ENCODE measurements at regions not wholly inside any gene's neighbourhood (a gene's known extent, or its start where the extent isn't known, plus 50 kb on each side); places are given as distances from the start of the nearest gene placed in this dataset.
"Not testable (repeated sequence)": the region's sequence is repeated elsewhere in the genome, so short reads cannot be mapped to it uniquely, and the experiment has no call there.

DNA sequence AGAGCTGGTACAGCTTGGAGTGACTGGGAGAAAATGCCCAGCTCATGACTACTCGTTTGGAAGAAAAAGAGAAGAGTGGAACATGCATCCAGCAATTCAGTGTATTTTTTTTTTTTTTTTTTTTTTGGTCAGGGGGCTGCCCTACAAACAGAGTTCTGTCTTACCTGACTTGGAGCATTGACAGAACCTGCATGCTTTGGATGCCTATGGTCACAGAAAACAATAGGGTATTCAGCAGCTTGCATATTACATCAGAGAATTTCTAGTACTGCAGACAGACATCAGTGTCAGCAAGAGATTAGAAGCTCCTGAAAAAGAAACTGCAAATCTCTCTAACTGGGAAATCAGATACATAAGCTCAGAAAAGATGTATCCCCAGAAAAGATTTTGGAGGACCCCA, 894.4 kb downstream of the SPATA31A7 start:
- POLR2A ChIA-PET (ENCODE audit: unreplicated experiment): not testable (repeated sequence)

DNA sequence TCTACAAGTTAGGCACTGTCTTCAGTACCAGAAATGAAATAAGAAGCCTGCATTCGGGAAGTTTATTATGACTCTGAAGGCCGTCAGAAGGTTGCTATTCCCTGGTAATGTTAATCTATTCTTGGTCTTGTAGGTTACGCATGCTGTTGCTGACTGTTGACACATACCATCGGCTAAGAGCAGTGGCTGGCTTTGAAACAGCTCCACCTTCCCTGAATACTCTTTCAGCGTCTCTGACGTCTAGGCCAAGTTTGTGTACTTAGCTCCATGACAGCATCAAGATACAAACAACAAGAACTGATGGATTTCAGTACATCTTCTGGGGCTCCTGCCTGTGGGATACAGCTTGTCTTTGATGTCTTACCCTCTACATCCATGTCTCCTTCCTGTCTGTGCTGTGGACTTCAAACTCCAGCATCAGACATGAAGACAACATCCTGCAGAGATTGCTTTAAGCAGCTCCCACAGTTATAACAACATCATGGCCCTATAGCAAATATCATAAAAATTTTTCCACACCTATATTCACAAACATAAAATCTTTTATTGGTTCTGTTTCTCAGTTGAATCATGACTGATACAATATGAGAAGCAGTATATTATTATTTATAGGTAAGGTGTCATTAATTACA, 906.0 kb downstream of the SPATA31A7 start:
- H3K4me2 ChIP-seq (ENCODE audit: low read length); BruUV-seq (replicated peaks); H3K4me3 ChIP-seq (ENCODE audit: low read length); H3K9ac ChIP-seq (ENCODE audit: low read length); H2AFZ ChIP-seq (ENCODE audit: low read length); intact Hi-C loops (cut with micrococcal nuclease); H3K27ac ChIP-seq (ENCODE audit: low read length); H4K20me1 ChIP-seq (ENCODE audit: low read length); H3K4me1 ChIP-seq (ENCODE audit: insufficient read depth, low read length); H3K36me3 ChIP-seq (ENCODE audit: low read depth, low read length); H3K27me3 ChIP-seq (ENCODE audit: low read length); POLR2A ChIA-PET (ENCODE audit: unreplicated experiment); CTCF ChIA-PET; H3K9me3 ChIP-seq (ENCODE audit: low read length); H3F3A ChIP-seq (ENCODE audit: low read length, unreplicated experiment); H3K79me2 ChIP-seq (ENCODE audit: low read length); DNase-seq; H3K9me2 ChIP-seq (replicated peaks; ENCODE audit: low read length): not testable (repeated sequence)
- peak; percentile 70 for ATAC-seq

More for the DNA sequence above, 894.4 kb downstream of the SPATA31A7 start:
- H3K27me3 ChIP-seq (ENCODE audit: low read length); H3K4me1 ChIP-seq (ENCODE audit: insufficient read depth, low read length); H3K4me3 ChIP-seq (ENCODE audit: low read length); H3K4me2 ChIP-seq (ENCODE audit: low read length); H2AFZ ChIP-seq (ENCODE audit: low read length); intact Hi-C loops (cut with micrococcal nuclease); H3K9me2 ChIP-seq (replicated peaks; ENCODE audit: low read length); CTCF ChIA-PET; H3K79me2 ChIP-seq (ENCODE audit: low read length); H3F3A ChIP-seq (ENCODE audit: low read length, unreplicated experiment); BruUV-seq (replicated peaks); H3K36me3 ChIP-seq (ENCODE audit: low read depth, low read length); H3K9me3 ChIP-seq (ENCODE audit: low read length); H3K9ac ChIP-seq (ENCODE audit: low read length); H4K20me1 ChIP-seq (ENCODE audit: low read length); DNase-seq; H3K27ac ChIP-seq (ENCODE audit: low read length); ATAC-seq: not testable (repeated sequence)

DNA sequence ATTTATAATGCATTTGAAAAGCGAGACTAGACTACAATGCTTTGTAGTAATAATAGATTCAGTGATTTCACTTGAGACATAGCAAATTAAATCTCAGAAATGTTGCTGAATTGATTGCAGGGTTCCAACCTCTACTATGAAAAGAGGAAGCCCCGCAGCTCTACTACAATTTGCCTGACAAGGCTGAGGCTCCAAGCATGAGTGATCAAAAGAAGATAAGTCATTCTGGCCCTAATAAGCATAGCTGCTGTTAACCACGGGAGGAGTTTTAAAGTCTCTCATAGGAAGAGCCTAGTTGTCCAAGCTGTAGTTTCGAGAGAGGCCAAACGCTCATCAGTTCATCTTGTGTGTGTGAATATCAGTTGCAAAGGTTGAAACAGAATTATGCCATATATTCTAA, 920.6 kb downstream of the SPATA31A7 start:
- BruUV-seq (replicated peaks); H3K9me3 ChIP-seq (ENCODE audit: low read length); H3K79me2 ChIP-seq (ENCODE audit: low read length); H2AFZ ChIP-seq (ENCODE audit: low read length); H3K27ac ChIP-seq (ENCODE audit: low read length); H3K4me2 ChIP-seq (ENCODE audit: low read length); DNase-seq; H3K4me3 ChIP-seq (ENCODE audit: low read length); CTCF ChIA-PET; intact Hi-C loops (cut with micrococcal nuclease); H3K9ac ChIP-seq (ENCODE audit: low read length); H3K36me3 ChIP-seq (ENCODE audit: low read depth, low read length); POLR2A ChIA-PET (ENCODE audit: unreplicated experiment); H3F3A ChIP-seq (ENCODE audit: low read length, unreplicated experiment); H3K4me1 ChIP-seq (ENCODE audit: insufficient read depth, low read length); H4K20me1 ChIP-seq (ENCODE audit: low read length); H3K9me2 ChIP-seq (replicated peaks; ENCODE audit: low read length); ATAC-seq; H3K27me3 ChIP-seq (ENCODE audit: low read length): not testable (repeated sequence)

DNA sequence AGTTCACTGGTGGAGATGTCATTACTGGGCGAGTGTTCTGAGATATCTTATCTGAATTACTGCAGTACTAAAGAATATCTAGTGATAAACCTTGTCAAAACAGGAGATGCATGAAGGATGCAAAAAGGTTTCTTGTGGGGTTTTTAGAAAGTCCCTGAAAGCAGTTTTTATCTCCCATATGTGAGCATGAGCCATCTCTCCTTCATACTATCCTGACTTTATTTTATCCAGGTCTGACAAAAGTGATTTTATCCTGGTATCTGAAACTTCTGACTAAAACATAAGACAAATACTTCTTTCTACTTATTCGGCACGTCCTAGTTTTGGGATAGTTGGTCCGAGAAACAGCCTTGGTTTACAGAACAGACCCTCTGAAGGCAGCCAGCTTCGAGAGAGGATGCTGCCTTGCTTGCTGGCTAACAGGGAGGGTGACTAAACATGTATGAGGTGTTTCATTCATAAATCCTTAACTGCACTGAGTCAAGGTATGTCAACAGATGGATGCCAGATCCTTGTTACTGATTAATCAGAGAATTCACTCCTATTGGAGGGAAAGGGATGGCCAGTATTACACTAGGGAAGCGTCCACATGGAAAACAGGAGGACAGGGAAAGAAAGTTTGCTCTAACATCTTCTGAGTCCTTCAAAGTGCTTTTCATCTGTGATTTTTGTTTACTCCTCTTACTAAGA, 927.3 kb downstream of the SPATA31A7 start:
- CTCF ChIA-PET; H3K4me1 ChIP-seq (ENCODE audit: insufficient read depth, low read length); H3K27ac ChIP-seq (ENCODE audit: low read length); H3K9ac ChIP-seq (ENCODE audit: low read length); H3K4me2 ChIP-seq (ENCODE audit: low read length); H3K27me3 ChIP-seq (ENCODE audit: low read length); intact Hi-C loops (cut with micrococcal nuclease); H2AFZ ChIP-seq (ENCODE audit: low read length); H3K36me3 ChIP-seq (ENCODE audit: low read depth, low read length); H3K9me2 ChIP-seq (replicated peaks; ENCODE audit: low read length); H4K20me1 ChIP-seq (ENCODE audit: low read length); H3F3A ChIP-seq (ENCODE audit: low read length, unreplicated experiment); H3K9me3 ChIP-seq (ENCODE audit: low read length); BruUV-seq (replicated peaks); POLR2A ChIA-PET (ENCODE audit: unreplicated experiment); H3K79me2 ChIP-seq (ENCODE audit: low read length); DNase-seq; H3K4me3 ChIP-seq (ENCODE audit: low read length): not testable (repeated sequence)
- ATAC-seq: peak; percentile 97

DNA sequence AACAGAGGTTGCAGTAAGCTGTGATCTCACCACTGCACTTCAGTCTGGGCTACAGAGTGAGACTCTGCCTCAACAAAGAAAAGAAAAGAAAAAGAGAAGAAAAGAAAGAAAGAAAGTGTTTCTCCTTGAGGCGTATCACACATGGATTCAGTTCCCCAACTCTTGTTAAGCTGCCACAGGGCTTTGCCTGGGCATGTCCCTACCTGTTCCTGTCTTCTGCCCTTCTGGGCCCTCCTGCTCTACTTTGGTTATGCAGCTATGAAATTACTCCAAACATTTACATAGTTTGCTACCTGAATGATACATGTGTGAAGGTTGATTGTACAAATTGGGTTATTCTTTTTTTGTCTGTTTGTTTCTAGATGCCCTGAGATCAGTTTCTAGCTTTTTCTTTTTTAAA, 929.8 kb downstream of the SPATA31A7 start:
- H3K27me3 ChIP-seq (ENCODE audit: low read length); ATAC-seq; H3K4me1 ChIP-seq (ENCODE audit: insufficient read depth, low read length); H2AFZ ChIP-seq (ENCODE audit: low read length); H3K9me2 ChIP-seq (replicated peaks; ENCODE audit: low read length); H3K9me3 ChIP-seq (ENCODE audit: low read length); intact Hi-C loops (cut with micrococcal nuclease); H3K79me2 ChIP-seq (ENCODE audit: low read length); BruUV-seq (replicated peaks); H3K27ac ChIP-seq (ENCODE audit: low read length); H4K20me1 ChIP-seq (ENCODE audit: low read length); DNase-seq; CTCF ChIA-PET; H3F3A ChIP-seq (ENCODE audit: low read length, unreplicated experiment); H3K4me3 ChIP-seq (ENCODE audit: low read length); H3K9ac ChIP-seq (ENCODE audit: low read length); H3K36me3 ChIP-seq (ENCODE audit: low read depth, low read length); H3K4me2 ChIP-seq (ENCODE audit: low read length); POLR2A ChIA-PET (ENCODE audit: unreplicated experiment): not testable (repeated sequence)

DNA sequence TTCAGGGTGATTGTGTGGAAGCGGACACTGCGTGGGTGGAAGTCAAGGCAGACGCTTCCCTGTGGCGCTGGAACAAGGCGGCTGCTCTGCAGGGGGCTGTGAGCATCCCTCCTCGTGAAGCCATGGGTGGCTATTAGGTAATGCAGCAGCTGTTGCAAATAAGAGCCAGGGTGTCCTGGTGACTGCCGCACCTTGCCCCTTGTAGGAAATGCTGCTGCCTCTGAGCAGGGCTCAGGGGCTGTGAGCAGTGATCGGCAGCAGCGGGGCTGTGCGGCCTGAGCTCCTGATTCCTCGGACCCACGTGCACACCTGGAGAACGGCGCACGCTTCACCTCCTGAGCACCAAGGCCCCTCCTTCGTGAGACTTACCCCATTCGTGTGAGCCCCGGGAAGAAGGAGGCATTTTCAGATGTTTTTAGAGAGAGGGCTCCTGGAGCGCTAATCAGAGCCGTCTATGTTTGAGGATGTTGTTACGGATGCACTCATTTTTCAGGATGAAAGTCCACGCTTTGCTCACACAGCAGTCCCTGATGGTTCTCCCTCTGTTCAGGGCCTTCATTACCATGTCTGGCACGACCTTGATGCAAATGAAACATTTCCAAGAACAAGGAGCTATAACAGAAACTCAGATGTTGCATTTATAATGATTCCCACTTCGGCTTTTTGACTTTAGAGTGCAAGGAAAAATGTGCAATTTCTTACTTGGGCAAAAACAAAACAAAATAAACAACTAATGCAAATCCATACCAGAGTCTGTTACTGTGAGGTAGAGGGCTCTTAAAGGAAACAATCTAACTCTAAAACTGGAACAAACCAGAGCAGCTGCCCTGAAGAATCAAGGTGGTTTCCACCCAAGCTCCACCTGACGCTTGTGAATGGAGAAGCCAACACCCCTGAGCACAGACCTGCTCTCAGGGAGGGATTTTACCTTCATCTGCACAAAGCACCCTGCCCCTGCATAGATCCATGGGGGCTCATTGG, 936.1 kb downstream of the SPATA31A7 start:
- H4K20me1 ChIP-seq (ENCODE audit: low read length); H3K4me1 ChIP-seq (ENCODE audit: insufficient read depth, low read length); H3K9ac ChIP-seq (ENCODE audit: low read length); H3K4me2 ChIP-seq (ENCODE audit: low read length); H3K36me3 ChIP-seq (ENCODE audit: low read depth, low read length); CTCF ChIA-PET; H3K27ac ChIP-seq (ENCODE audit: low read length); BruUV-seq (replicated peaks); H3F3A ChIP-seq (ENCODE audit: low read length, unreplicated experiment); ATAC-seq; DNase-seq; H3K9me3 ChIP-seq (ENCODE audit: low read length); POLR2A ChIA-PET (ENCODE audit: unreplicated experiment); H2AFZ ChIP-seq (ENCODE audit: low read length); H3K4me3 ChIP-seq (ENCODE audit: low read length); H3K9me2 ChIP-seq (replicated peaks; ENCODE audit: low read length); H3K79me2 ChIP-seq (ENCODE audit: low read length); intact Hi-C loops (cut with micrococcal nuclease); H3K27me3 ChIP-seq (ENCODE audit: low read length): not testable (repeated sequence)
